Muscle layer of duodenum (tissue), 2 donors: ENCODE measurements at regions not wholly inside any gene's neighbourhood (a gene's known extent, or its start where the extent isn't known, plus 50 kb on each side); places are given as distances from the start of the nearest gene placed in this dataset.

Source experiments
- H3K27ac ChIP-seq: one replicate; pipeline ENCODE4 v1.7.0; 2013; ENCODE audit warnings: mild to moderate bottlenecking, low read length
- H3K27me3 ChIP-seq: one replicate; pipeline ENCODE4 v1.7.0; 2013; ENCODE audit warnings: low read depth, mild to moderate bottlenecking, control low read depth, low read length
- H3K36me3 ChIP-seq, 2 donors: one replicate each; pipeline ENCODE4 v1.7.0; 2013; ENCODE audit warnings: low read length in 2 of 2, control low read depth in 1 of 2, mild to moderate bottlenecking in 1 of 2; ENCODE audit not compliant: insufficient read depth in 2 of 2, control insufficient read depth in 1 of 2
- H3K4me1 ChIP-seq, 2 donors: one replicate each; pipeline ENCODE4 v1.7.0; 2013; ENCODE audit warnings: low read length in 2 of 2, mild to moderate bottlenecking in 2 of 2, control low read depth in 1 of 2, moderate library complexity in 1 of 2; ENCODE audit not compliant: insufficient read depth in 2 of 2, control insufficient read depth in 1 of 2
- H3K4me3 ChIP-seq, 2 donors: one replicate each; pipeline ENCODE4 v1.7.0; 2013; ENCODE audit warnings: low read length in 2 of 2, low read depth in 1 of 2, mild to moderate bottlenecking in 1 of 2
- H3K9me3 ChIP-seq, 2 donors: one replicate each; pipeline ENCODE4 v1.7.0; 2013; ENCODE audit warnings: low read length in 2 of 2, control low read depth in 1 of 2, mild to moderate bottlenecking in 1 of 2; ENCODE audit not compliant: control insufficient read depth in 1 of 2
- donor health status: healthy.

GRCh38 chr4:163665101-163665500 lies 170.6 kb downstream of the TMA16 start:
- Histone ChIP-seq H3K9me3 (no peaks in the 10 kb centered on the region), H3K4me3 (no peak overlapping the region), H3K36me3 (no peaks in the 10 kb centered on the region), H3K4me1 (no peaks in the 10 kb centered on the region), H3K27ac (no peak overlapping the region), H3K27me3 (no peaks in the 10 kb centered on the region)

- H3K36me3 ChIP-seq, result no peaks in the 10 kb centered on the region
- no peaks in the 10 kb centered on the region for H3K4me1 ChIP-seq
- no peak overlapping the region for H3K4me3 ChIP-seq
- no peaks in the 10 kb centered on the region for H3K9me3 ChIP-seq
- no peaks in the 10 kb centered on the region for H3K27me3 ChIP-seq
- no peak overlapping the region for H3K27ac ChIP-seq
These were observed 171.2 kb downstream of the TMA16 start for GRCh38 chr4:163665521-163666331.

DNA sequence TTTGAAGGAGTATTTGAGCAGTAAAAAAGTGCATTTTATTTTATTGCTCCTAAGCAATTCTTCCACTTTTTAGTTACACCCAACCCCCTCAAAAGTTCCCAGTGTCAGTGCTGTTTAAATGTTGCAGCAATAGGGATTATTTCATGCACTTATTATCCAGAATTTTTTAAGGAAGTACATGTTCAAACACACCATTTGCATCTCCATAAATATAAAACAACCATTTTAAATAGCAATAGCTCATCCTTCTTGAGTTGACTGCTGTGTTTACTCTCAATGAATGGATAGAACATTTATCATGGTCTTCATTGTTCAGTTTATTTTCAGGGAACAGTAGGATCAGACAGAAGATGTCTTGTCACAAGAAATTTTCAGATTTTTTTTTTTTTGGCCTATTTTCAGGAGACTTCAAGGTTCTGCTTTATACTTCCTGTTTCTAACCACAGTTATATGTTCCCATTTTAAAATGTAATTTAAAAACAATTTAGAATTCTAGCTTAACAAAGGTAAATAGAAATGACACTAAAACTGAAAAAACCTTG lies 171.9 kb downstream of the TMA16 start:
- Histone ChIP-seq H3K9me3 (no peaks in the 10 kb centered on the region), H3K4me3 (no peak overlapping the region), H3K27ac (no peak overlapping the region), H3K27me3 (no peaks in the 10 kb centered on the region), H3K4me1 (no peaks in the 10 kb centered on the region), H3K36me3 (no peaks in the 10 kb centered on the region)

DNA sequence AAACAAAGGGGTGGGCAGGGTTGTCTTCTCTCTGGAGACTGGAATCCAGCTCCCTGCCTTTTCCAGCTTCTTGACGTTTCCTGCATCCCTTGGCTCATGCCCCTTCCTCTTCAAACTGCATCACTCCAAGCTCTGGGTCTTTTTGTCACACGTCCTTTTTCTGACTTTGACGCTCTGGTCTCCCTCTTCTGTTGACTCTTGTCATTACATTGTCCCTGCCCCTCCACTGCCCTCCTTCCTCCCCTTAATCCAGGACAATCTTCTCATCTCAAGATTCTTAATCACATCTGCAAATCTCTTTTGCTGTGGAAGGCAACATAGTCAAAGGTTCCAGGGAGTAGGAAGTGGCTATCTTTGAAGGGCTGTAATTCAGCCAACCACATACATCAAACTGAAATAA lies 178.3 kb downstream of the TMA16 start:
- no peaks in the 10 kb centered on the region for H3K27me3 ChIP-seq
- H3K27ac ChIP-seq, result no peak overlapping the region
- H3K36me3 ChIP-seq, result no peaks in the 10 kb centered on the region
- no peaks in the 10 kb centered on the region for H3K4me1 ChIP-seq
- no peak overlapping the region for H3K4me3 ChIP-seq
- H3K9me3 ChIP-seq, result no peaks in the 10 kb centered on the region

DNA sequence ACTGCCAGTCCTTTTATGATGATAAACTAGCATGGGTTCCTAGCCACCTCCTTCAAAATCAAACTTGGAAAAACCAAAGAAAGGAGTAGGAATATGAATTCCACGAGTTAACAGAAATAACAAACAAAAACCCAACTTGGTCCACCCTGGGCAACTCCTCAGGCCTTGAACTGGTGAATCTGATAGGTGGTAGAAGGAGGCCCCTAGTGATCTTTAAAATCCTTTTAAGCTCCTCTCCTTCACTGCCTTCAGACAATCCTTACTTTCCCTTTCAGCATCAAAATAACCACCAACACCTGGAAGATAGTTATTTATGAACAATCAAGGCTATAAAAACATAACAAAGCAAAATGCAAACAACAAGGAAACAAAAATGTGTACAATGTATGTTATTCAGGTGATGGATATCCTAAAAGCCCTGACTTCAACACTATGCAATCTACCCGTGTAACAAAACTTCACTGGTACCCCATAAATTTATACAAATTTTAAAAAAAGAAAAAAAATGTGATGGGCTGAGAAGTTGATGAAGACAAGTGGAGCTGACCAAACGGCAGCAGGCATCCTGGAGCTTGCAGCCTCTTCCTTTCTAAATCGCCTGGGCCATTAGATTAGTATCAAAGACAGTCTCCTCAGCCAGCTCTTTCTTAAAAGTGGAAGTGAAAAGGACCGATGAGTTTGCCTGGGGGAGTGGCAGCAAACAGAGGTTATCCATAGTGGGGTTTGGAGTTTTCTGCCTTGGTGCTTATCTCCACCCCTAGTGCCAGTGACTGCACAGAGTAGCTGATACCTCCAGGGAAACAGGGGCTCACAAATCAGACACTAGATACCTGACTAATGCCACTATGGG lies 179.6 kb downstream of the TMA16 start:
- H3K4me1 ChIP-seq, result no peaks in the 10 kb centered on the region
- no peak overlapping the region for H3K27ac ChIP-seq
- no peaks in the 10 kb centered on the region for H3K9me3 ChIP-seq

GRCh38 chr4:163679189-163679588 lies 184.7 kb downstream of the TMA16 start:
- Histone ChIP-seq H3K27ac (no peak overlapping the region), H3K4me1 (no peaks in the 10 kb centered on the region), H3K36me3 (no peaks in the 10 kb centered on the region), H3K4me3 (no peak overlapping the region), H3K27me3 (no peaks in the 10 kb centered on the region), H3K9me3 (no peaks in the 10 kb centered on the region)

More for the DNA sequence above, 179.6 kb downstream of the TMA16 start:
- no peaks in the 10 kb centered on the region for H3K27me3 ChIP-seq
- H3K4me3 ChIP-seq, result no peak overlapping the region
- H3K36me3 ChIP-seq, result no peaks in the 10 kb centered on the region

GRCh38 chr4:163680386-163681098 lies 186.1 kb downstream of the TMA16 start:
- H3K4me1 ChIP-seq, result no peaks in the 10 kb centered on the region
- H3K9me3 ChIP-seq, result no peaks in the 10 kb centered on the region
- no peaks in the 10 kb centered on the region for H3K27me3 ChIP-seq
- no peak overlapping the region for H3K4me3 ChIP-seq
- H3K36me3 ChIP-seq, result no peaks in the 10 kb centered on the region
- no peak overlapping the region for H3K27ac ChIP-seq

DNA sequence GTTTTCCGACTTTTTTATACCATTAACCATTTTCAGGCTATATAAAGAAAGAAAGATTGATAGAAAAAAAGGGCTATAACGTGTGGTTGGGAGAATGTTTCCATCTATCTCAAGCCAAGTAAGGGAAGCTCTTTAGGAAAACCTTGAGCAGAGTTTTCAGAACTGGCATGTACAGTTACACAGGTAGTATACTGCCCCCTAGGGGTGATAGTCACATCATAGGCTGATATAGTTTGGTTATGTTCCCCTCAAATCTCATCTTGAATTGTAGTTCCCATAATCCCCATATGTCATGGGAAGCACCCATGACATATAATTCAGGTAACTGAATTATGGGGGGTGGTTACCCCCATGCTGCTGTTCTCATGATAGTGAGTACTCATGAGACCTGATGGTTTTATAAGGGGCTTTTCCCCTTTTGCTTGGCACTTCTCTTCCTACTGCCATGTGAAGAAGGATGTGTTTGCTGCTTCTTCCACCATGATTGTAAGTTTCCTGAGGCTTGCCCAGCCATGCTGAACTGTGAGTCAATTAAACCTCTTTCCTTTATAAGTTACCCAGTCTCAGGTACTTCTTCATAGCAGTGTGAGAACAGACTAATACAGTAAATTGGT lies 186.8 kb downstream of the TMA16 start:
- H3K36me3 ChIP-seq, result no peaks in the 10 kb centered on the region
- H3K4me3 ChIP-seq, result no peak overlapping the region
- H3K4me1 ChIP-seq, result no peaks in the 10 kb centered on the region
- H3K27ac ChIP-seq, result no peak overlapping the region
- no peaks in the 10 kb centered on the region for H3K27me3 ChIP-seq
- no peaks in the 10 kb centered on the region for H3K9me3 ChIP-seq

DNA sequence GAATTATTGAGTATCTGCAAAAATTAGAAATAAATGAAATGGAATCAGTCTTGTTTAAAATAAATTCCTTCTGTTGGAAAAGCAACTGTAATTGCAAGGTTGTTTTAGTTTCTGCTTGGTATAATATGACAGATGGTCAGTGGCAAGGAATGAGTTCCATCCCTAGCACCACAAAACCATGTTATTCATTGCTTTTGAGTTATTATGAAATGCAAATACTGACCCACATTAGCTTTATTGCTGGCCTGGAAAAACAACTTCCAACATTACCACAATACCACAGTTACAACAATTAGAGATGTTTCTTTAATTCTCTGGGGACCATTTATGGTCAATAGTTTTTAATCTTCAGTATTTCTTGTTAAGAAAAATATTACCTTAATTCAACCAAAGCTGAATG lies 194.4 kb downstream of the TMA16 start:
- no peaks in the 10 kb centered on the region for H3K36me3 ChIP-seq
- H3K27ac ChIP-seq, result no peak overlapping the region
- no peaks in the 10 kb centered on the region for H3K27me3 ChIP-seq
- H3K4me1 ChIP-seq, result no peaks in the 10 kb centered on the region
- H3K4me3 ChIP-seq, result no peak overlapping the region
- H3K9me3 ChIP-seq, result no peaks in the 10 kb centered on the region

- no peaks in the 10 kb centered on the region for H3K4me1 ChIP-seq
- no peaks in the 10 kb centered on the region for H3K27me3 ChIP-seq
- no peaks in the 10 kb centered on the region for H3K9me3 ChIP-seq
- H3K27ac ChIP-seq, result no peak overlapping the region
- H3K36me3 ChIP-seq, result no peaks in the 10 kb centered on the region
- H3K4me3 ChIP-seq, result no peak overlapping the region
These were observed 198.7 kb downstream of the TMA16 start for GRCh38 chr4:163693211-163693610.

GRCh38 chr4:163693776-163694175 lies 199.3 kb downstream of the TMA16 start:
- Histone ChIP-seq H3K27me3 (no peaks in the 10 kb centered on the region), H3K9me3 (no peaks in the 10 kb centered on the region), H3K27ac (no peak overlapping the region), H3K4me1 (no peaks in the 10 kb centered on the region), H3K36me3 (no peaks in the 10 kb centered on the region), H3K4me3 (no peak overlapping the region)
